HEK293 (cell line): ENCODE measurements at regions not wholly inside any gene's neighbourhood (a gene's known extent, or its start where the extent isn't known, plus 50 kb on each side); places are given as distances from the start of the nearest gene placed in this dataset.

Source experiments
- GLI4 ChIP-seq: fragments of 450-650 bp; formaldehyde crosslinking; IDR thresholded peaks from 2 replicates; pipeline ENCODE4 v1.5.1; 2016; ENCODE audit warnings: missing biosample characterization, missing genetic modification characterization
- GLIS1 ChIP-seq: fragments of 450-650 bp; formaldehyde crosslinking; IDR thresholded peaks from 2 replicates; pipeline ENCODE4 v1.5.1; 2016; ENCODE audit warnings: missing biosample characterization, missing genetic modification characterization
- KLF7 ChIP-seq: fragments of 450-650 bp; formaldehyde crosslinking; IDR thresholded peaks from 2 replicates; pipeline ENCODE4 v1.5.1; 2016; ENCODE audit warnings: missing biosample characterization, missing genetic modification characterization, borderline replicate concordance
- KLF8 ChIP-seq: fragments of 450-650 bp; formaldehyde crosslinking; IDR thresholded peaks from 2 replicates; pipeline ENCODE4 v1.5.1; 2016; ENCODE audit warnings: missing biosample characterization, missing genetic modification characterization
- OVOL3 ChIP-seq: fragments of 450-650 bp; formaldehyde crosslinking; IDR thresholded peaks from 2 replicates; pipeline ENCODE4 v1.5.1; 2016; ENCODE audit warnings: missing biosample characterization, missing genetic modification characterization
- SETDB1 ChIP-seq: IDR thresholded peaks from one replicate; pipeline ENCODE4 v1.6.1; 2017; ENCODE audit warnings: mild to moderate bottlenecking, low read length, moderate library complexity, mixed read lengths; ENCODE audit not compliant: insufficient read length
- ZBTB7A ChIP-seq: fragments of 450-650 bp; formaldehyde crosslinking; IDR thresholded peaks from 2 replicates; pipeline ENCODE4 v1.5.1; 2016; ENCODE audit warnings: low read depth, missing biosample characterization, missing genetic modification characterization
- ZNF214 ChIP-seq: fragments of 450-650 bp; formaldehyde crosslinking; IDR thresholded peaks from 2 replicates; pipeline ENCODE4 v1.5.1; 2017; ENCODE audit warnings: missing biosample characterization, mild to moderate bottlenecking, missing genetic modification characterization, borderline replicate concordance
- ZNF302 ChIP-seq: fragments of 450-650 bp; formaldehyde crosslinking; IDR thresholded peaks from 2 replicates; pipeline ENCODE4 v1.5.1; 2016; ENCODE audit warnings: missing biosample characterization, missing genetic modification characterization, low read depth
- ZNF341 ChIP-seq: fragments of 450-650 bp; formaldehyde crosslinking; IDR thresholded peaks from 2 replicates; pipeline ENCODE4; 2016; ENCODE audit warnings: low read depth, missing biosample characterization, missing genetic modification characterization
- ZNF514 ChIP-seq: fragments of 450-650 bp; formaldehyde crosslinking; IDR thresholded peaks from 2 replicates; pipeline ENCODE4 v1.5.1; 2016; ENCODE audit warnings: missing biosample characterization, missing genetic modification characterization
- ZNF548 ChIP-seq: fragments of 450-650 bp; formaldehyde crosslinking; IDR thresholded peaks from 2 replicates; pipeline ENCODE4 v1.5.1; 2016; ENCODE audit warnings: missing biosample characterization, missing genetic modification characterization
- ZNF549 ChIP-seq: fragments of 450-650 bp; IDR thresholded peaks from 2 replicates; pipeline ENCODE4 v1.5.1; 2018; ENCODE audit warnings: missing biosample characterization, missing genetic modification characterization, mild to moderate bottlenecking, inconsistent platforms, moderate library complexity
- ZNF626 ChIP-seq: fragments of 450-650 bp; sonication (Bioruptor Pico); formaldehyde crosslinking; IDR thresholded peaks from 2 replicates; pipeline ENCODE4 v1.5.1; 2018; ENCODE audit warnings: missing biosample characterization, missing genetic modification characterization, inconsistent platforms
- ZNF747 ChIP-seq: fragments of 450-650 bp; formaldehyde crosslinking; IDR thresholded peaks from 2 replicates; pipeline ENCODE4 v1.5.1; 2016; ENCODE audit warnings: missing biosample characterization, missing genetic modification characterization
- ZNF768 ChIP-seq: fragments of 450-650 bp; formaldehyde crosslinking; IDR thresholded peaks from 2 replicates; pipeline ENCODE4 v1.5.1; 2018; ENCODE audit warnings: missing biosample characterization, mild to moderate bottlenecking, missing genetic modification characterization
- ZNF791 ChIP-seq: fragments of 450-650 bp; formaldehyde crosslinking; IDR thresholded peaks from 2 replicates; pipeline ENCODE4 v1.5.1; 2016; ENCODE audit warnings: missing biosample characterization, missing genetic modification characterization
- ZSCAN23 ChIP-seq: fragments of 450-650 bp; formaldehyde crosslinking; IDR thresholded peaks from 2 replicates; pipeline ENCODE4 v1.5.1; 2016; ENCODE audit warnings: missing biosample characterization, missing genetic modification characterization
- TF ChIP-seq, protein P1 (sequence below): fragments of 450-650 bp; formaldehyde crosslinking; conservative IDR thresholded peaks from 2 replicates; pipeline ENCODE4 v1.5.1; 2016; ENCODE audit warnings: low read depth, missing biosample characterization, missing genetic modification characterization
- TF ChIP-seq, protein P2 (sequence below): fragments of 450-650 bp; formaldehyde crosslinking; IDR thresholded peaks from 2 replicates; pipeline ENCODE4 v1.5.1; 2017; ENCODE audit warnings: missing biosample characterization, missing genetic modification characterization
- TF ChIP-seq, protein P3 (sequence below): fragments of 450-650 bp; formaldehyde crosslinking; IDR thresholded peaks from 2 replicates; pipeline ENCODE4 v1.5.1; 2016; ENCODE audit warnings: missing biosample characterization, missing genetic modification characterization
- TF ChIP-seq, protein P4 (sequence below): fragments of 450-650 bp; formaldehyde crosslinking; IDR thresholded peaks from 2 replicates; pipeline ENCODE4 v1.5.1; 2017; ENCODE audit warnings: missing biosample characterization, missing genetic modification characterization
- TF ChIP-seq, protein P5 (sequence below): fragments of 450-650 bp; formaldehyde crosslinking; IDR thresholded peaks from 2 replicates; pipeline ENCODE4 v1.5.1; 2016; ENCODE audit warnings: missing biosample characterization, missing genetic modification characterization, borderline replicate concordance
- TF ChIP-seq, protein P6 (sequence below): fragments of 450-650 bp; formaldehyde crosslinking; IDR thresholded peaks from 2 replicates; pipeline ENCODE4 v1.5.1; 2016; ENCODE audit warnings: missing biosample characterization, missing genetic modification characterization

DNA sequence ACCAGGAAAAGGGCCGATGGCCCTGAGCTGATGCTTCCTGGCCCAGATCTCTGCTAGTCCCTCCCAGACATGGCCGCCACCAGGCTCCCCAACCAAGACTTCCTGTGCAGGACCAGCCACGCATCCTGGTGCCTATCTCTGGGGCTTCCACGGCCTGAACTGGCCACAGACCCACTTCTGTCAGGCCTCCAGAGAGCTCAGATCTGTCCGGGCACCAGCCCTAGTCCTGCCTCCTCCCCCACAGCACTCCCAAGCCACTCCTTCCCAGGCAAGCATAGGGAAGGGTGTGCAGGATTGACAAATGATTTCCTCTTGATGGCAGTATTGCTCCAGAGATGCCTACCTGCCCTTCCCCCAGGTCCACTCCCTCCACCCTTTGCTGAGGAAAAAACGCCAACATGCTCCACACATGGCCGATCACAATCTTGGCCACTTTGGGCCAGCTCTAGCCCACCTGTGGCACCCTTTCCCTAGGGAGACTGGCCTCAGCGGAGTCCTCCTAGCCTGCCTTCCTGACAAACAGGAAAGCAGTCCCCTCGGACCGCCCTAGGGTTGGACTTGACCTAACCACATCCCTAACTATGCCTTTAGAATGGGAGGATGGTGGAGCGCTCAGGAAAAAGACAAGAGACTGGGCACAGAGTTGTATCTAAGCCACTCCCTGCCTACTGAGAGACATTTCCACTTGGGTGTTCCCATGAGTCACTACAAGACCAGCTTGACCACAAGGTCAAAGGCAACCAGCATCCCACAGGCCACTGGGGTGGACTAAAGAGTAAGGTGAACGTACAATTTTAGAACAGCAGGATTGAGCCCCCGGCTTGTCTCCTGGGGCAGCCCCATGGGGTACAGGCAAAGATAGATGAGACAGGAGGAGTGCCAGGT lies 277.5 kb upstream of the AGTR2 start (continued):
- TF ChIP-seq, protein P1, sequence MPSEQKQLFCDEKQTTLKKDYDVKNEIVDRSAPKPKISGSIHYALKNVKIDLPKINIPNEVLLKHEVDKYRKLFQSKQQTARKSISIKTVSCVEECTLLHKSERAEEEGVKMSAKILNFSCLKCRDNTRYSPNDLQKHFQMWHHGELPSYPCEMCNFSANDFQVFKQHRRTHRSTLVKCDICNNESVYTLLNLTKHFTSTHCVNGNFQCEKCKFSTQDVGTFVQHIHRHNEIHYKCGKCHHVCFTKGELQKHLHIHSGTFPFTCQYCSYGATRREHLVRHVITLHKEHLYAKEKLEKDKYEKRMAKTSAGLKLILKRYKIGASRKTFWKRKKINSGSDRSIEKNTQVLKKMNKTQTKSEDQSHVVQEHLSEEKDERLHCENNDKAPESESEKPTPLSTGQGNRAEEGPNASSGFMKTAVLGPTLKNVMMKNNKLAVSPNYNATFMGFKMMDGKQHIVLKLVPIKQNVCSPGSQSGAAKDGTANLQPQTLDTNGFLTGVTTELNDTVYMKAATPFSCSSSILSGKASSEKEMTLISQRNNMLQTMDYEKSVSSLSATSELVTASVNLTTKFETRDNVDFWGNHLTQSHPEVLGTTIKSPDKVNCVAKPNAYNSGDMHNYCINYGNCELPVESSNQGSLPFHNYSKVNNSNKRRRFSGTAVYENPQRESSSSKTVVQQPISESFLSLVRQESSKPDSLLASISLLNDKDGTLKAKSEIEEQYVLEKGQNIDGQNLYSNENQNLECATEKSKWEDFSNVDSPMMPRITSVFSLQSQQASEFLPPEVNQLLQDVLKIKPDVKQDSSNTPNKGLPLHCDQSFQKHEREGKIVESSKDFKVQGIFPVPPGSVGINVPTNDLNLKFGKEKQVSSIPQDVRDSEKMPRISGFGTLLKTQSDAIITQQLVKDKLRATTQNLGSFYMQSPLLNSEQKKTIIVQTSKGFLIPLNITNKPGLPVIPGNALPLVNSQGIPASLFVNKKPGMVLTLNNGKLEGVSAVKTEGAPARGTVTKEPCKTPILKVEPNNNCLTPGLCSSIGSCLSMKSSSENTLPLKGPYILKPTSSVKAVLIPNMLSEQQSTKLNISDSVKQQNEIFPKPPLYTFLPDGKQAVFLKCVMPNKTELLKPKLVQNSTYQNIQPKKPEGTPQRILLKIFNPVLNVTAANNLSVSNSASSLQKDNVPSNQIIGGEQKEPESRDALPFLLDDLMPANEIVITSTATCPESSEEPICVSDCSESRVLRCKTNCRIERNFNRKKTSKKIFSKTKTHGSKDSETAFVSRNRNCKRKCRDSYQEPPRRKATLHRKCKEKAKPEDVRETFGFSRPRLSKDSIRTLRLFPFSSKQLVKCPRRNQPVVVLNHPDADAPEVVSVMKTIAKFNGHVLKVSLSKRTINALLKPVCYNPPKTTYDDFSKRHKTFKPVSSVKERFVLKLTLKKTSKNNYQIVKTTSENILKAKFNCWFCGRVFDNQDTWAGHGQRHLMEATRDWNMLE: no peak
- TF ChIP-seq KLF7 (tag by site-specific recombination) (0 out of 2 replicates have a peak, but pooled peaks have one; percentile 92), ZNF549 (tag by site-specific recombination) (no peak), ZNF626 (tag by site-specific recombination) (no peak), OVOL3 (tag by site-specific recombination) (peak; percentile 58; the same call in 1 of the 2 replicates), ZNF768 (tag by site-specific recombination) (no peak), ZNF302 (no peak), ZBTB7A (no peak), GLI4 (tag by site-specific recombination) (no peak), ZNF548 (tag by site-specific recombination) (no peak), GLIS1 (tag by site-specific recombination) (peak; percentile 83), SETDB1 (no peak), ZNF747 (tag by site-specific recombination) (no peak), KLF8 (tag by site-specific recombination) (peak; percentile 89), ZNF514 (tag by site-specific recombination) (no peak), ZNF791 (tag by site-specific recombination) (no peak), ZSCAN23 (tag by site-specific recombination) (peak; percentile 94), ZNF214 (tag by site-specific recombination) (no peak), ZNF341 (tag by site-specific recombination) (no peak)
- TF ChIP-seq, protein P2, sequence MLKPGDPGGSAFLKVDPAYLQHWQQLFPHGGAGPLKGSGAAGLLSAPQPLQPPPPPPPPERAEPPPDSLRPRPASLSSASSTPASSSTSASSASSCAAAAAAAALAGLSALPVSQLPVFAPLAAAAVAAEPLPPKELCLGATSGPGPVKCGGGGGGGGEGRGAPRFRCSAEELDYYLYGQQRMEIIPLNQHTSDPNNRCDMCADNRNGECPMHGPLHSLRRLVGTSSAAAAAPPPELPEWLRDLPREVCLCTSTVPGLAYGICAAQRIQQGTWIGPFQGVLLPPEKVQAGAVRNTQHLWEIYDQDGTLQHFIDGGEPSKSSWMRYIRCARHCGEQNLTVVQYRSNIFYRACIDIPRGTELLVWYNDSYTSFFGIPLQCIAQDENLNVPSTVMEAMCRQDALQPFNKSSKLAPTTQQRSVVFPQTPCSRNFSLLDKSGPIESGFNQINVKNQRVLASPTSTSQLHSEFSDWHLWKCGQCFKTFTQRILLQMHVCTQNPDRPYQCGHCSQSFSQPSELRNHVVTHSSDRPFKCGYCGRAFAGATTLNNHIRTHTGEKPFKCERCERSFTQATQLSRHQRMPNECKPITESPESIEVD: no peak
- TF ChIP-seq, protein P3, sequence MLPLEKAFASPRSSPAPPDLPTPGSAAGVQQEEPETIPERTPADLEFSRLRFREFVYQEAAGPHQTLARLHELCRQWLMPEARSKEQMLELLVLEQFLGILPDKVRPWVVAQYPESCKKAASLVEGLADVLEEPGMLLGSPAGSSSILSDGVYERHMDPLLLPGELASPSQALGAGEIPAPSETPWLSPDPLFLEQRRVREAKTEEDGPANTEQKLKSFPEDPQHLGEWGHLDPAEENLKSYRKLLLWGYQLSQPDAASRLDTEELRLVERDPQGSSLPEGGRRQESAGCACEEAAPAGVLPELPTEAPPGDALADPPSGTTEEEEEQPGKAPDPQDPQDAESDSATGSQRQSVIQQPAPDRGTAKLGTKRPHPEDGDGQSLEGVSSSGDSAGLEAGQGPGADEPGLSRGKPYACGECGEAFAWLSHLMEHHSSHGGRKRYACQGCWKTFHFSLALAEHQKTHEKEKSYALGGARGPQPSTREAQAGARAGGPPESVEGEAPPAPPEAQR (tag by site-specific recombination): peak; percentile 94; the same call in 1 of the 2 replicates
- TF ChIP-seq, protein P4, sequence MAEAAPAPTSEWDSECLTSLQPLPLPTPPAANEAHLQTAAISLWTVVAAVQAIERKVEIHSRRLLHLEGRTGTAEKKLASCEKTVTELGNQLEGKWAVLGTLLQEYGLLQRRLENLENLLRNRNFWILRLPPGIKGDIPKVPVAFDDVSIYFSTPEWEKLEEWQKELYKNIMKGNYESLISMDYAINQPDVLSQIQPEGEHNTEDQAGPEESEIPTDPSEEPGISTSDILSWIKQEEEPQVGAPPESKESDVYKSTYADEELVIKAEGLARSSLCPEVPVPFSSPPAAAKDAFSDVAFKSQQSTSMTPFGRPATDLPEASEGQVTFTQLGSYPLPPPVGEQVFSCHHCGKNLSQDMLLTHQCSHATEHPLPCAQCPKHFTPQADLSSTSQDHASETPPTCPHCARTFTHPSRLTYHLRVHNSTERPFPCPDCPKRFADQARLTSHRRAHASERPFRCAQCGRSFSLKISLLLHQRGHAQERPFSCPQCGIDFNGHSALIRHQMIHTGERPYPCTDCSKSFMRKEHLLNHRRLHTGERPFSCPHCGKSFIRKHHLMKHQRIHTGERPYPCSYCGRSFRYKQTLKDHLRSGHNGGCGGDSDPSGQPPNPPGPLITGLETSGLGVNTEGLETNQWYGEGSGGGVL (tag by site-specific recombination): no peak
- TF ChIP-seq, protein P5, sequence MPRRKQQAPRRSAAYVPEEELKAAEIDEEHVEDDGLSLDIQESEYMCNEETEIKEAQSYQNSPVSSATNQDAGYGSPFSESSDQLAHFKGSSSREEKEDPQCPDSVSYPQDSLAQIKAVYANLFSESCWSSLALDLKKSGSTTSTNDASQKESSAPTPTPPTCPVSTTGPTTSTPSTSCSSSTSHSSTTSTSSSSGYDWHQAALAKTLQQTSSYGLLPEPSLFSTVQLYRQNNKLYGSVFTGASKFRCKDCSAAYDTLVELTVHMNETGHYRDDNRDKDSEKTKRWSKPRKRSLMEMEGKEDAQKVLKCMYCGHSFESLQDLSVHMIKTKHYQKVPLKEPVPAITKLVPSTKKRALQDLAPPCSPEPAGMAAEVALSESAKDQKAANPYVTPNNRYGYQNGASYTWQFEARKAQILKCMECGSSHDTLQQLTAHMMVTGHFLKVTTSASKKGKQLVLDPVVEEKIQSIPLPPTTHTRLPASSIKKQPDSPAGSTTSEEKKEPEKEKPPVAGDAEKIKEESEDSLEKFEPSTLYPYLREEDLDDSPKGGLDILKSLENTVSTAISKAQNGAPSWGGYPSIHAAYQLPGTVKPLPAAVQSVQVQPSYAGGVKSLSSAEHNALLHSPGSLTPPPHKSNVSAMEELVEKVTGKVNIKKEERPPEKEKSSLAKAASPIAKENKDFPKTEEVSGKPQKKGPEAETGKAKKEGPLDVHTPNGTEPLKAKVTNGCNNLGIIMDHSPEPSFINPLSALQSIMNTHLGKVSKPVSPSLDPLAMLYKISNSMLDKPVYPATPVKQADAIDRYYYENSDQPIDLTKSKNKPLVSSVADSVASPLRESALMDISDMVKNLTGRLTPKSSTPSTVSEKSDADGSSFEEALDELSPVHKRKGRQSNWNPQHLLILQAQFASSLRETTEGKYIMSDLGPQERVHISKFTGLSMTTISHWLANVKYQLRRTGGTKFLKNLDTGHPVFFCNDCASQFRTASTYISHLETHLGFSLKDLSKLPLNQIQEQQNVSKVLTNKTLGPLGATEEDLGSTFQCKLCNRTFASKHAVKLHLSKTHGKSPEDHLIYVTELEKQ (tag by site-specific recombination): peak; percentile 45; the same call in 1 of the 2 replicates
- TF ChIP-seq, protein P6, sequence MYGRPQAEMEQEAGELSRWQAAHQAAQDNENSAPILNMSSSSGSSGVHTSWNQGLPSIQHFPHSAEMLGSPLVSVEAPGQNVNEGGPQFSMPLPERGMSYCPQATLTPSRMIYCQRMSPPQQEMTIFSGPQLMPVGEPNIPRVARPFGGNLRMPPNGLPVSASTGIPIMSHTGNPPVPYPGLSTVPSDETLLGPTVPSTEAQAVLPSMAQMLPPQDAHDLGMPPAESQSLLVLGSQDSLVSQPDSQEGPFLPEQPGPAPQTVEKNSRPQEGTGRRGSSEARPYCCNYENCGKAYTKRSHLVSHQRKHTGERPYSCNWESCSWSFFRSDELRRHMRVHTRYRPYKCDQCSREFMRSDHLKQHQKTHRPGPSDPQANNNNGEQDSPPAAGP (tag by site-specific recombination): peak; percentile 99
